ENCODE measurements at regions not wholly inside any gene's neighbourhood (a gene's known extent, or its start where the extent isn't known, plus 50 kb on each side); places are given as distances from the start of the nearest gene placed in this dataset.

DNA sequence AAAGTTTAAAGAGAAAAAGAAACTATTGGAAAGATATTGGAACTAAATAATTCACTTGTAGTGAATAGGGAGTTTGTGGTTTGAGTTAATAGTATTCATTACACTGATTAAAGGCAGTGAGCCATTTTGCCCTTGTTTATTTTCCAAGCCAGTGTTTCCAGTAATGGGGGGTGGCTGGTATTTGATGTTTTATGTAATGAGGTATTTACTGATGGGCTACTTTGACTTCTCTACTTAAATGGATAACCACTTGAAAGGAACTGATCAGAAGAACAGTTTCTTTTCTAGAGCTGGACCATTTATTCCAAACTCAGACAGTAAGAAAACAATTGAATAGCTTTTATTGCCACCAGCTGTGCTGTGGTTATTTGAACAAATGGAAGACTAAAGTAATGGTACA is 227.0 kb upstream of the HDAC9 start:
- no peaks in the 10 kb centered on the region for H3K36me3 Mint-ChIP-seq (ENCODE audit: insufficient read depth, unreplicated experiment)
- no peaks in the 10 kb centered on the region for H3K27me3 Mint-ChIP-seq (ENCODE audit: insufficient read depth, unreplicated experiment)
- DNase-seq (ENCODE audit: unreplicated experiment): no peak
- H3K4me1 Mint-ChIP-seq (ENCODE audit: insufficient read depth, unreplicated experiment): no peaks in the 10 kb centered on the region
- ChIA-PET POLR2A (no interaction called here), CTCF (no interaction called here)
- intact Hi-C loops (cut with micrococcal nuclease): no loop called here
- no peaks in the 10 kb centered on the region for H3K9me3 Mint-ChIP-seq (ENCODE audit: unreplicated experiment)
- no peak for TF ChIP-seq CTCF (IDR thresholded peaks at IDR 0.05; ENCODE audit: unreplicated experiment)
- BruUV-seq (replicated peaks): no TSS peak
- H3K27ac Mint-ChIP-seq (ENCODE audit: low read depth, unreplicated experiment): no peak overlapping the region
- H3K4me3 Mint-ChIP-seq (ENCODE audit: unreplicated experiment): no peak overlapping the region

DNA sequence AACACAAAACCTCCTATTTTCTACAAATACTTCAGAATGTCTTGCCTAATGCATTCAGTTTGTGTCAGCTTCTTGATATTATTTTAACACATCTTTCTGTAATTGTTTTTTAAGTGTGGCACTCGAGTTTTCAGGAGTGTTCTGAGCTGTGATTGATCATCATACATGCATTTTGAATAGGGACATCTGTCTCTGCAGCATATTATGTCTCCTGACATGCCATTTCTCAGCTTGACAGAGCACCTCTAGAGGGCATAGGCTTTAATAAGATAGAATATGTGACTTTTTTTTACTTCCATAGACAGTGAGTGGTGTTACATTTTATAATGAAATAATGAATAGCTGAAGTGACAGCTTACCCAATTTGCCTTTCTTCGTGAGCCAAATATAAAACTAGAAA is 219.2 kb upstream of the HDAC9 start:
- H3K27ac Mint-ChIP-seq (ENCODE audit: low read depth, unreplicated experiment): no peak overlapping the region
- no peak for TF ChIP-seq CTCF (IDR thresholded peaks at IDR 0.05; ENCODE audit: unreplicated experiment)
- no peaks in the 10 kb centered on the region for H3K27me3 Mint-ChIP-seq (ENCODE audit: insufficient read depth, unreplicated experiment)
- no TSS peak for BruUV-seq (replicated peaks)
- DNase-seq (ENCODE audit: unreplicated experiment): no peak
- H3K4me1 Mint-ChIP-seq (ENCODE audit: insufficient read depth, unreplicated experiment): no peaks in the 10 kb centered on the region
- no peaks in the 10 kb centered on the region for H3K9me3 Mint-ChIP-seq (ENCODE audit: unreplicated experiment)
- H3K4me3 Mint-ChIP-seq (ENCODE audit: unreplicated experiment): no peak overlapping the region
- intact Hi-C loops (cut with micrococcal nuclease): no loop called here
- POLR2A ChIA-PET: no interaction called here
- H3K36me3 Mint-ChIP-seq (ENCODE audit: insufficient read depth, unreplicated experiment): no peaks in the 10 kb centered on the region
- CTCF ChIA-PET: interaction anchor here (0.6 to 0.8 kb wide), 2 partner anchors 13 to 66 kb away, joined by 3 to 4 read pairs; no protein-coding TSS in a partner anchor

DNA sequence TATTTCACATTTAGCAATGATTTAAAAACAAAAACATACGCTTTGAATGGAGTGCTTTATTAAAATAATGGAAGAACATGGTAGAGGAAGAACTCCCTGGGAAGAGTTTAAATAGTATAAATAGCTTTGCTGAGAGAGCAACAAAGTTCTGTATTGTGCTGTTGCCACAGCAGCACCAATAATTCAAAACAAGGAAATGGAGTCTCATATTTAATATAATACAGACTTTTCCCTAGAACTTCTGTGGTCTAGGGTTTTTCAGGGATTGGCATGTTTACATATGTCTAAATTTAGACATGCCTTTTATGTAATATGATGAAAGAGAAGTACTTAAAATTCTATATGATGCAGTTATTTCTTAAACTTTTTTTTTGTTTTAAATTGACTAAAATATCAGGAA is 217.2 kb upstream of the HDAC9 start:
- Mint-ChIP-seq H3K36me3 (ENCODE audit: insufficient read depth, unreplicated experiment) (no peaks in the 10 kb centered on the region), H3K9me3 (ENCODE audit: unreplicated experiment) (no peaks in the 10 kb centered on the region), H3K4me3 (ENCODE audit: unreplicated experiment) (no peak overlapping the region), H3K27me3 (ENCODE audit: insufficient read depth, unreplicated experiment) (no peaks in the 10 kb centered on the region), H3K27ac (ENCODE audit: low read depth, unreplicated experiment) (no peak overlapping the region), H3K4me1 (ENCODE audit: insufficient read depth, unreplicated experiment) (no peaks in the 10 kb centered on the region)
- BruUV-seq (replicated peaks): no TSS peak
- no peak for DNase-seq (ENCODE audit: unreplicated experiment)
- TF ChIP-seq CTCF (IDR thresholded peaks at IDR 0.05; ENCODE audit: unreplicated experiment): no peak
- ChIA-PET POLR2A (interaction anchor here (1.2 kb wide), 1 partner anchor 16 kb away, joined by 3 read pairs; no protein-coding TSS in a partner anchor), CTCF (no interaction called here)
- intact Hi-C loops (cut with micrococcal nuclease): no loop called here

- no peak for DNase-seq (ENCODE audit: unreplicated experiment)
- no peak overlapping the region for H3K27ac Mint-ChIP-seq (ENCODE audit: low read depth, unreplicated experiment)
- no peaks in the 10 kb centered on the region for H3K36me3 Mint-ChIP-seq (ENCODE audit: insufficient read depth, unreplicated experiment)
- H3K4me1 Mint-ChIP-seq (ENCODE audit: insufficient read depth, unreplicated experiment): no peaks in the 10 kb centered on the region
- CTCF ChIA-PET: no interaction called here
- H3K4me3 Mint-ChIP-seq (ENCODE audit: unreplicated experiment): no peak overlapping the region
- no TSS peak for BruUV-seq (replicated peaks)
- no peaks in the 10 kb centered on the region for H3K9me3 Mint-ChIP-seq (ENCODE audit: unreplicated experiment)
- no peak for TF ChIP-seq CTCF (IDR thresholded peaks at IDR 0.05; ENCODE audit: unreplicated experiment)
- no peaks in the 10 kb centered on the region for H3K27me3 Mint-ChIP-seq (ENCODE audit: insufficient read depth, unreplicated experiment)
- POLR2A ChIA-PET: no interaction called here
- intact Hi-C loops (cut with micrococcal nuclease): no loop called here
Observed at GRCh38 chr7:18283045-18283444, 212.5 kb upstream of the HDAC9 start.
